ENCODE measurements at regions not wholly inside any gene's neighbourhood (a gene's known extent, or its start where the extent isn't known, plus 50 kb on each side); places are given as distances from the start of the nearest gene placed in this dataset.

DNA sequence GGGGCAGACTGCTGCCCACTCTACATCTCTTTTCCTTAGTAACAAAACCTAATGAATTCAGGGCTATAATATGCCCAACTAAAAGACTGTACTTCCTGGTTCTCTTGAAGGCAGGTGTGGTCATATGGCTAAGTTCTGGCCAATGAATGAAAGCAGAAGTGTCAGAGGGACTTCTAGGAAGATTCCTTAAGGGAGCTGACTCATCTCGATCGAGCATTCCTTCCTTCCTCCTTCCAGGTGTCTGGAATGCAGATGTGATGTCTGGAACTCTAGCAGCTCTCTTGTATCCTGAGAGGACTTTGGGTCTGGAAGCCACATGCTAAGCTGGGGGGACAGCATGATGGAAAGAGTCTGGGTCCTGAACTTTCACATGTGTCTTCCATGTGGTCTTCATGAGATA is 116.2 kb upstream of the STX18 start:
- POLR2A ChIA-PET = no interaction called here
- SMC1A ChIA-PET (ENCODE audit: uncharacterized antibody, unreplicated experiment) = no interaction called here
- H3K27ac ChIP-seq (ENCODE audit: control insufficient read depth, insufficient read depth) = no peak overlapping the region
- WGBS (ENCODE audit: insufficient coverage, insufficient replicate concordance, low lambda C conversion rate, missing lambda C conversion rate) = 73% methylated on average over 2 of the region's 2 CpGs
- RAD21 ChIA-PET (ENCODE audit: unreplicated experiment) = no interaction called here
- no peak overlapping the region for H3K4me3 ChIP-seq
- H4K20me1 ChIP-seq (ENCODE audit: control insufficient read depth, insufficient read depth) = no peaks in the 10 kb centered on the region; the same call in 1 of the 2 replicates
- CTCF ChIA-PET = interaction anchor here (1.8 kb wide), 1 partner anchor 11 kb away, joined by 5 read pairs; no protein-coding TSS in a partner anchor
- no peak for DNase-seq (ENCODE audit: low read depth, low spot score)
- no peak overlapping the region for H3K4me2 ChIP-seq (ENCODE audit: control insufficient read depth, insufficient read depth)
- ATAC-seq = no peak
- H3K27me3 ChIP-seq (replicated peaks in 1 of 2; ENCODE audit: control insufficient read depth in 2 of 2, insufficient read depth in 2 of 2, low read length in 1 of 2) = no peaks in the 10 kb centered on the region
- TF ChIP-seq SIN3A (IDR thresholded peaks at IDR 0.05; ENCODE audit: low read depth, low read length) (no peak), TCF12 (IDR thresholded peaks at IDR 0.05; ENCODE audit: low read depth, low read length) (no peak), NKRF (conservative IDR thresholded peaks at IDR 0.05) (no peak), ZNF24 (IDR thresholded peaks at IDR 0.05) (no peak), SMARCA5 (IDR thresholded peaks at IDR 0.05) (no peak), MEF2A (IDR thresholded peaks at IDR 0.05; ENCODE audit: insufficient read depth, low read depth, low read length) (no peak), MTA3 (IDR thresholded peaks at IDR 0.05; ENCODE audit: borderline replicate concordance, low read length) (no peak), NFIC (IDR thresholded peaks at IDR 0.05; ENCODE audit: low read depth, low read length) (no peak), E2F4 (IDR thresholded peaks at IDR 0.05; ENCODE audit: low read depth, low read length) (no peak), NBN (IDR thresholded peaks at IDR 0.05) (no peak), SRF (IDR thresholded peaks at IDR 0.05; ENCODE audit: low read depth in 2 of 2, low read length in 2 of 2) (no peak), ATF7 (IDR thresholded peaks at IDR 0.05; ENCODE audit: low read depth) (no peak), PAX5 (IDR thresholded peaks at IDR 0.05; ENCODE audit: borderline replicate concordance, low read depth, low read length) (no peak), YBX1 (IDR thresholded peaks at IDR 0.05) (no peak)
- TF ChIP-seq, protein P1, sequence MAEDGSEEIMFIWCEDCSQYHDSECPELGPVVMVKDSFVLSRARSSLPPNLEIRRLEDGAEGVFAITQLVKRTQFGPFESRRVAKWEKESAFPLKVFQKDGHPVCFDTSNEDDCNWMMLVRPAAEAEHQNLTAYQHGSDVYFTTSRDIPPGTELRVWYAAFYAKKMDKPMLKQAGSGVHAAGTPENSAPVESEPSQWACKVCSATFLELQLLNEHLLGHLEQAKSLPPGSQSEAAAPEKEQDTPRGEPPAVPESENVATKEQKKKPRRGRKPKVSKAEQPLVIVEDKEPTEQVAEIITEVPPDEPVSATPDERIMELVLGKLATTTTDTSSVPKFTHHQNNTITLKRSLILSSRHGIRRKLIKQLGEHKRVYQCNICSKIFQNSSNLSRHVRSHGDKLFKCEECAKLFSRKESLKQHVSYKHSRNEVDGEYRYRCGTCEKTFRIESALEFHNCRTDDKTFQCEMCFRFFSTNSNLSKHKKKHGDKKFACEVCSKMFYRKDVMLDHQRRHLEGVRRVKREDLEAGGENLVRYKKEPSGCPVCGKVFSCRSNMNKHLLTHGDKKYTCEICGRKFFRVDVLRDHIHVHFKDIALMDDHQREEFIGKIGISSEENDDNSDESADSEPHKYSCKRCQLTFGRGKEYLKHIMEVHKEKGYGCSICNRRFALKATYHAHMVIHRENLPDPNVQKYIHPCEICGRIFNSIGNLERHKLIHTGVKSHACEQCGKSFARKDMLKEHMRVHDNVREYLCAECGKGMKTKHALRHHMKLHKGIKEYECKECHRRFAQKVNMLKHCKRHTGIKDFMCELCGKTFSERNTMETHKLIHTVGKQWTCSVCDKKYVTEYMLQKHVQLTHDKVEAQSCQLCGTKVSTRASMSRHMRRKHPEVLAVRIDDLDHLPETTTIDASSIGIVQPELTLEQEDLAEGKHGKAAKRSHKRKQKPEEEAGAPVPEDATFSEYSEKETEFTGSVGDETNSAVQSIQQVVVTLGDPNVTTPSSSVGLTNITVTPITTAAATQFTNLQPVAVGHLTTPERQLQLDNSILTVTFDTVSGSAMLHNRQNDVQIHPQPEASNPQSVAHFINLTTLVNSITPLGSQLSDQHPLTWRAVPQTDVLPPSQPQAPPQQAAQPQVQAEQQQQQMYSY (CRISPR knock-in tag; IDR thresholded peaks at IDR 0.05) = no peak
- H2AFZ ChIP-seq (ENCODE audit: control insufficient read depth, low read depth, low read length) = no peak overlapping the region
- no peaks in the 10 kb centered on the region for H3K36me3 ChIP-seq (ENCODE audit: control insufficient read depth in 2 of 2, insufficient read depth in 2 of 2, low read length in 1 of 2)
- in situ Hi-C loops (cut with MboI) (no loop called here), intact Hi-C loops (cut with micrococcal nuclease; ENCODE audit: unreplicated experiment) (no loop called here)
- no peaks in the 10 kb centered on the region; the same call in 2 of the 3 replicates for H3K9me3 ChIP-seq (replicated peaks; ENCODE audit: control insufficient read depth, insufficient read depth, low read length)
- BruUV-seq (replicated peaks) = no TSS peak
- H3K4me1 ChIP-seq (ENCODE audit: control insufficient read depth, insufficient read depth, low read length) = no peaks in the 10 kb centered on the region
- H3K79me2 ChIP-seq (ENCODE audit: control insufficient read depth, insufficient read depth, low read length) = no peaks in the 10 kb centered on the region
- H3K9ac ChIP-seq (ENCODE audit: control insufficient read depth, insufficient read depth, low read length) = no peak overlapping the region
- FAIRE-seq = no peak

Data from GM12878 (cell line).